Nephron progenitor cell (in vitro differentiated cells): ENCODE measurements at regions not wholly inside any gene's neighbourhood (a gene's known extent, or its start where the extent isn't known, plus 50 kb on each side); places are given as distances from the start of the nearest gene placed in this dataset.

Source experiments
- DNase-seq: peaks from one replicate; pipeline ENCODE4 v3.0.0; 2021
- H3K27ac Mint-ChIP-seq: 2 replicates; pipeline ENCODE4 v1.8.0; 2021; ENCODE audit warnings: mild to moderate bottlenecking, moderate library complexity, mixed read lengths
- H3K27me3 Mint-ChIP-seq: 2 replicates; pipeline ENCODE4 v1.8.0; 2021; ENCODE audit warnings: mild to moderate bottlenecking, low read depth, mixed read lengths; ENCODE audit not compliant: poor library complexity
- H3K36me3 Mint-ChIP-seq: 2 replicates; pipeline ENCODE4 v1.8.0; 2021; ENCODE audit warnings: low read depth, mixed read lengths
- H3K4me1 Mint-ChIP-seq: 2 replicates; pipeline ENCODE4 v1.8.0; 2021; ENCODE audit warnings: mixed read lengths
- H3K4me3 Mint-ChIP-seq: 2 replicates; pipeline ENCODE4 v1.8.0; 2021; ENCODE audit warnings: mild to moderate bottlenecking, moderate library complexity, mixed read lengths
- H3K9me3 Mint-ChIP-seq: 2 replicates; pipeline ENCODE4 v1.8.0; 2021; ENCODE audit warnings: mild to moderate bottlenecking, moderate library complexity, mixed read lengths
- CTCF ChIP-seq: fragments of 200-600 bp; sonication (generic); IDR thresholded peaks from 2 replicates; pipeline ENCODE4 v1.5.0; 2021; ENCODE audit warnings: antibody characterized with exemption

GRCh38 chr5:17802256-17802655, 168.0 kb downstream of the TAF11L14 start:
- no peak overlapping the region for H3K27ac Mint-ChIP-seq
- peaks cover 27% of the 10 kb centered on the region for H3K4me1 Mint-ChIP-seq

GRCh38 chr5:17803971-17804370, 169.7 kb downstream of the TAF11L14 start:
- Mint-ChIP-seq H3K27me3 (no peaks in the 10 kb centered on the region), H3K36me3 (no peaks in the 10 kb centered on the region), H3K4me1 (peaks cover 27% of the 10 kb centered on the region), H3K9me3 (no peaks in the 10 kb centered on the region), H3K27ac (no peak overlapping the region), H3K4me3 (no peak overlapping the region)
- TF ChIP-seq CTCF = no peak
- DNase-seq = no peak

More at GRCh38 chr5:17802256-17802655, 168.0 kb downstream of the TAF11L14 start:
- no peak for DNase-seq
- H3K4me3 Mint-ChIP-seq = no peak overlapping the region
- TF ChIP-seq CTCF = no peak
- no peaks in the 10 kb centered on the region for H3K9me3 Mint-ChIP-seq
- no peaks in the 10 kb centered on the region for H3K27me3 Mint-ChIP-seq
- H3K36me3 Mint-ChIP-seq = no peaks in the 10 kb centered on the region

GRCh38 chr5:17805227-17805825, 171.1 kb downstream of the TAF11L14 start:
- no peak overlapping the region for H3K4me3 Mint-ChIP-seq
- H3K27me3 Mint-ChIP-seq = no peaks in the 10 kb centered on the region
- no peaks in the 10 kb centered on the region for H3K9me3 Mint-ChIP-seq
- H3K27ac Mint-ChIP-seq = no peak overlapping the region
- H3K36me3 Mint-ChIP-seq = no peaks in the 10 kb centered on the region
- no peak for TF ChIP-seq CTCF
- H3K4me1 Mint-ChIP-seq = peaks cover 16% of the 10 kb centered on the region
- DNase-seq = no peak

- Mint-ChIP-seq H3K36me3 (no peaks in the 10 kb centered on the region), H3K9me3 (no peaks in the 10 kb centered on the region), H3K4me3 (no peak overlapping the region), H3K27ac (no peak overlapping the region), H3K4me1 (peaks cover 13% of the 10 kb centered on the region), H3K27me3 (peaks cover 6% of the 10 kb centered on the region)
- TF ChIP-seq CTCF = no peak
- DNase-seq = no peak
Measured at GRCh38 chr5:17806818-17807468, 172.7 kb downstream of the TAF11L14 start.

GRCh38 chr5:17808566-17808965, 174.3 kb downstream of the TAF11L14 start:
- Mint-ChIP-seq H3K4me3 (no peak overlapping the region), H3K36me3 (no peaks in the 10 kb centered on the region), H3K9me3 (no peaks in the 10 kb centered on the region), H3K4me1 (no peaks in the 10 kb centered on the region), H3K27ac (no peak overlapping the region), H3K27me3 (peaks cover 6% of the 10 kb centered on the region)
- TF ChIP-seq CTCF = no peak
- DNase-seq = no peak

- H3K27ac Mint-ChIP-seq = no peak overlapping the region
- no peak overlapping the region for H3K4me3 Mint-ChIP-seq
- TF ChIP-seq CTCF = no peak
- H3K36me3 Mint-ChIP-seq = no peaks in the 10 kb centered on the region
- H3K4me1 Mint-ChIP-seq = no peaks in the 10 kb centered on the region
- DNase-seq = no peak
- H3K9me3 Mint-ChIP-seq = no peaks in the 10 kb centered on the region
- peaks cover 6% of the 10 kb centered on the region for H3K27me3 Mint-ChIP-seq
Measured at GRCh38 chr5:17810734-17811133, 176.5 kb downstream of the TAF11L14 start.
